H1 (cell line): ENCODE measurements at regions not wholly inside any gene's neighbourhood (a gene's known extent, or its start where the extent isn't known, plus 50 kb on each side); places are given as distances from the start of the nearest gene placed in this dataset.

Experiments used
- CTCF ChIA-PET: fragments of 300-600 bp; sonication (Branson Sonifier 250); formaldehyde crosslinking; loops from one replicate; lab custom pipeline; 2021; ENCODE audit not compliant: partially characterized antibody; lab: Charles Lee
- POLR2A ChIA-PET: fragments of 300-600 bp; sonication (Branson Sonifier 250); formaldehyde crosslinking; loops from one replicate; lab custom pipeline; 2021; ENCODE audit warnings: inconsistent platforms; ENCODE audit not compliant: partially characterized antibody; lab: Charles Lee
- DNase-seq, 2 experiments: peaks; one replicate each; pipeline versions ENCODE4 v3.0.0 to v3.0.0-alpha.2; 2010 to 2022; ENCODE audit warnings: low spot score in 2 of 2, low read depth in 1 of 2, mixed read lengths in 1 of 2
- FAIRE-seq: peaks from 2 replicates; lab custom pipeline; 2011; peaks lifted over from hg19 to GRCh38; lab: Jason Lieb, UNC
- H2AFZ ChIP-seq: 2 replicates; pipeline ENCODE4 v1.8.1; 2012; ENCODE audit warnings: low read length, inconsistent platforms
- H2AK5ac ChIP-seq: 2 replicates; pipeline ENCODE4 v1.6.1; 2013; ENCODE audit warnings: low read depth, low read length
- H2BK120ac ChIP-seq: replicated peaks from 2 replicates; pipeline ENCODE3; 2013; ENCODE audit warnings: low read depth, low read length, inconsistent platforms
- H2BK12ac ChIP-seq: 2 replicates; pipeline ENCODE4 v1.6.1; 2013; ENCODE audit warnings: low read depth, low read length
- H2BK15ac ChIP-seq: 2 replicates; pipeline ENCODE4 v1.6.1; 2013; ENCODE audit warnings: low read length
- H2BK20ac ChIP-seq: 2 replicates; pipeline ENCODE4 v1.6.1; 2013; ENCODE audit warnings: low read length
- H2BK5ac ChIP-seq: 2 replicates; pipeline ENCODE4 v1.6.1; 2013; ENCODE audit warnings: low read depth, low read length
- H3K14ac ChIP-seq: 2 replicates; pipeline ENCODE4 v1.6.1; 2013; ENCODE audit warnings: inconsistent platforms; ENCODE audit not compliant: insufficient read length
- H3K18ac ChIP-seq: 2 replicates; pipeline ENCODE4 v1.6.1; 2013; ENCODE audit warnings: low read length; ENCODE audit errors: extremely low read depth
- H3K23ac ChIP-seq: 2 replicates; pipeline ENCODE4 v1.6.1; 2013; ENCODE audit warnings: inconsistent platforms; ENCODE audit not compliant: insufficient read length
- H3K23me2 ChIP-seq: 2 replicates; pipeline ENCODE4 v1.6.1; 2013; ENCODE audit warnings: low read depth, low read length
- H3K27ac ChIP-seq: 2 replicates; pipeline ENCODE4 v1.6.1; 2011; ENCODE audit warnings: low read depth, low read length, inconsistent platforms
- H3K27me3 ChIP-seq, 4 experiments: replicated peaks in 1 of 4; 1 replicate in 1 of 4; 2 replicates in 3 of 4; pipeline versions ENCODE4 v1.6.1 to v1.8.1; 2011 to 2013; ENCODE audit warnings: low read length in 3 of 4, mild to moderate bottlenecking in 3 of 4, inconsistent platforms in 2 of 4, mixed read lengths in 2 of 4, moderate library complexity in 1 of 4; ENCODE audit not compliant: control insufficient read depth in 3 of 4, insufficient read depth in 3 of 4; ENCODE audit errors: extremely low read depth in 1 of 4
- H3K36me3 ChIP-seq, 4 experiments: 2 replicates each; pipeline versions ENCODE4 v1.6.1 to v1.8.1; 2011 to 2013; ENCODE audit warnings: mild to moderate bottlenecking in 4 of 4, low read length in 3 of 4, moderate library complexity in 2 of 4, control low read depth in 1 of 4, inconsistent platforms in 1 of 4; ENCODE audit not compliant: insufficient read depth in 4 of 4, control insufficient read depth in 2 of 4
- H3K4ac ChIP-seq: replicated peaks from 2 replicates; pipeline ENCODE3; 2013; ENCODE audit warnings: low read length, low read depth, mixed read lengths, inconsistent platforms; ENCODE audit not compliant: insufficient read length
- H3K4me1 ChIP-seq, 4 experiments: replicated peaks in 1 of 4; 1 replicate in 1 of 4; 2 replicates in 3 of 4; pipeline versions ENCODE4 v1.6.1 to v1.8.1; 2011 to 2013; ENCODE audit warnings: low read length in 3 of 4, inconsistent platforms in 2 of 4, mixed read lengths in 1 of 4; ENCODE audit not compliant: insufficient read depth in 4 of 4, control insufficient read depth in 3 of 4
- H3K4me2 ChIP-seq, 2 experiments: 2 replicates each; pipeline versions ENCODE4 v1.6.1 to v1.8.1; 2011 to 2013; ENCODE audit warnings: low read depth in 2 of 2, low read length in 2 of 2, control low read depth in 1 of 2, inconsistent platforms in 1 of 2, mild to moderate bottlenecking in 1 of 2; ENCODE audit not compliant: insufficient read depth in 1 of 2
- H3K4me3 ChIP-seq, 4 experiments: fragments of 200-600, 300-600 bp in 1 of 4; sonication (generic), shearing (Covaris generic), sonication (Bioruptor Twin) in 1 of 4; 2 replicates each; pipeline versions ENCODE4 v1.5.1 to v1.8.1; 2011 to 2016; ENCODE audit warnings: low read length in 4 of 4, low read depth in 3 of 4, control low read depth in 2 of 4, inconsistent platforms in 2 of 4, mild to moderate bottlenecking in 2 of 4, mixed read lengths in 1 of 4, moderate library complexity in 1 of 4; ENCODE audit not compliant: insufficient read depth in 2 of 4; ENCODE audit errors: extremely low read depth in 1 of 4
- H3K56ac ChIP-seq: replicated peaks from 2 replicates; pipeline ENCODE3; 2013; ENCODE audit warnings: low read depth, mild to moderate bottlenecking, mixed read lengths, low read length, inconsistent platforms; ENCODE audit not compliant: insufficient read length
- H3K79me1 ChIP-seq: 2 replicates; pipeline ENCODE4 v1.6.1; 2013; ENCODE audit warnings: low read depth, low read length, control low read depth
- H3K79me2 ChIP-seq, 2 experiments: 2 replicates each; pipeline versions ENCODE4 v1.6.1 to v1.8.1; 2012 to 2013; ENCODE audit warnings: low read length in 2 of 2, mild to moderate bottlenecking in 2 of 2, inconsistent platforms in 1 of 2; ENCODE audit not compliant: insufficient read depth in 2 of 2, control insufficient read depth in 1 of 2
- H3K9ac ChIP-seq, 4 experiments: replicated peaks in 1 of 4; 1 replicate in 1 of 4; 2 replicates in 3 of 4; pipeline versions ENCODE4 v1.6.1 to v1.8.1; 2011 to 2013; ENCODE audit warnings: low read depth in 3 of 4, low read length in 3 of 4, control low read depth in 2 of 4, mild to moderate bottlenecking in 2 of 4, moderate library complexity in 2 of 4, inconsistent platforms in 1 of 4; ENCODE audit errors: extremely low read depth in 1 of 4
- H3K9me3 ChIP-seq, 2 experiments: 2 replicates each; pipeline versions ENCODE4 v1.6.1 to v1.8.1; 2012 to 2013; ENCODE audit warnings: mild to moderate bottlenecking in 2 of 2, moderate library complexity in 2 of 2, control low read depth in 1 of 2, inconsistent platforms in 1 of 2, low read depth in 1 of 2, low read length in 1 of 2, mixed read lengths in 1 of 2; ENCODE audit not compliant: insufficient read depth in 2 of 2
- H4K20me1 ChIP-seq, 2 experiments: replicated peaks in 1 of 2; 2 replicates each; pipeline versions ENCODE3 to v1.8.1; 2011 to 2013; ENCODE audit warnings: inconsistent platforms in 2 of 2, low read length in 2 of 2, mild to moderate bottlenecking in 1 of 2; ENCODE audit not compliant: insufficient read depth in 2 of 2, control insufficient read depth in 1 of 2
- H4K5ac ChIP-seq: 2 replicates; pipeline ENCODE4 v1.6.1; 2013; ENCODE audit warnings: low read length, low read depth, mixed read lengths, inconsistent platforms; ENCODE audit not compliant: insufficient read length
- H4K8ac ChIP-seq: 2 replicates; pipeline ENCODE4 v1.8.0; 2013; ENCODE audit warnings: mild to moderate bottlenecking, moderate library complexity, low read length, inconsistent platforms; ENCODE audit not compliant: insufficient read depth; ENCODE audit errors: extremely low read depth
- H4K91ac ChIP-seq: replicated peaks from 2 replicates; pipeline ENCODE3; 2013; ENCODE audit warnings: low read length, mixed read lengths, inconsistent platforms; ENCODE audit not compliant: insufficient read length
- ASH2L ChIP-seq: fragments of 200-600, 300-600 bp; sonication (generic); IDR thresholded peaks from one replicate; pipeline ENCODE4 v1.7.1; 2017; ENCODE audit warnings: low read length
- EP300 ChIP-seq, 2 experiments: IDR thresholded peaks; 1 replicate in 1 of 2; 2 replicates in 1 of 2; pipeline ENCODE4 v1.6.1; 2011 to 2012; ENCODE audit warnings: low read depth in 2 of 2, low read length in 2 of 2, mild to moderate bottlenecking in 2 of 2, borderline replicate concordance in 1 of 2, inconsistent platforms in 1 of 2, moderate library complexity in 1 of 2
- KDM4A ChIP-seq: IDR thresholded peaks from one replicate; pipeline ENCODE4 v1.7.1; 2012; ENCODE audit warnings: low read depth, mild to moderate bottlenecking, moderate library complexity, low read length, inconsistent platforms; ENCODE audit not compliant: severe bottlenecking
- POLR2AphosphoS5 ChIP-seq: IDR thresholded peaks from 2 replicates; pipeline ENCODE4 v1.6.1; 2011; ENCODE audit warnings: low read depth, low read length
- RAD21 ChIP-seq, 2 experiments: IDR thresholded peaks in 1 of 2; conservative IDR thresholded peaks in 1 of 2; 2 replicates each; pipeline ENCODE4 v1.6.1; 2011; ENCODE audit warnings: low read depth in 2 of 2, low read length in 2 of 2, improper control_type of control experiment in 1 of 2, inconsistent platforms in 1 of 2, mild to moderate bottlenecking in 1 of 2, moderate library complexity in 1 of 2
- RXRA ChIP-seq: IDR thresholded peaks from 2 replicates; pipeline ENCODE4 v1.6.1; 2011; ENCODE audit warnings: low read depth, mild to moderate bottlenecking, low read length, moderate library complexity; ENCODE audit not compliant: insufficient read depth
- SIN3A ChIP-seq, 2 experiments: IDR thresholded peaks in 1 of 2; conservative IDR thresholded peaks in 1 of 2; 2 replicates each; pipeline ENCODE4 v1.6.1; 2011 to 2012; ENCODE audit warnings: low read length in 2 of 2, improper control_type of control experiment in 1 of 2, low read depth in 1 of 2, mild to moderate bottlenecking in 1 of 2
- SP1 ChIP-seq: IDR thresholded peaks from 2 replicates; pipeline ENCODE4 v1.6.1; 2011; ENCODE audit warnings: low read depth, low read length
- TBP ChIP-seq: IDR thresholded peaks from 2 replicates; pipeline ENCODE4 v1.6.1; 2011; ENCODE audit warnings: low read depth, low read length, improper control_type of control experiment
- YY1 ChIP-seq: IDR thresholded peaks from 2 replicates; pipeline ENCODE4 v1.6.1; 2011; ENCODE audit warnings: low read depth, mild to moderate bottlenecking, low read length
- WGBS, 2 experiments: shearing (Covaris generic) in 1 of 2; methylation state at CpG; one replicate each; pipeline versions ENCODE4 v1.1.6 to v1.1.7; 2013 to 2015; ENCODE audit warnings: low lambda C conversion rate in 2 of 2, mixed read lengths in 2 of 2, inconsistent platforms in 1 of 2, low coverage in 1 of 2, missing lambda C conversion rate in 1 of 2; ENCODE audit not compliant: insufficient replicate concordance in 2 of 2, insufficient coverage in 1 of 2, insufficient read length in 1 of 2; ENCODE audit errors: extremely low coverage in 1 of 2, missing lambda C conversion rate in 1 of 2; 5-methylcytosine and 5-hydroxymethylcytosine counted together

- H3K4me3 ChIP-seq, result peak overlapping the region in 2 of 4 experiments; percentile 11 to 40; a peak in 4 of 8 replicates
- POLR2A ChIA-PET, result interaction anchor here (1.0 kb wide), 2 partner anchors 120 to 268 kb away, joined by 3 to 4 read pairs; no protein-coding TSS in a partner anchor
- WGBS, 2 experiments, result 37% methylated on average over 12 of the region's 12 CpGs; no CpG with 5 or more reads in 1 of the 2 experiments
- 0 out of 4 replicates have a peak, but pooled peaks of 1 of the 2 experiments have one; percentile 57 for TF ChIP-seq SIN3A (conservative IDR thresholded peaks at IDR 0.05 in 1 of 2, IDR thresholded peaks at IDR 0.05 in 1 of 2; ENCODE audit: low read depth in 1 of 2, low read length in 2 of 2)
- no peak; a peak in 1 of 3 replicates for TF ChIP-seq EP300 (IDR thresholded peaks at IDR 0.05; ENCODE audit: borderline replicate concordance in 1 of 2, low read depth in 2 of 2, low read length in 2 of 2)
- 0 out of 2 replicates have a peak, but pooled peaks have one; percentile 9 for TF ChIP-seq SP1
- peak; percentile 89 to 94 for TF ChIP-seq RAD21 (IDR thresholded peaks at IDR 0.05 in 1 of 2, conservative IDR thresholded peaks at IDR 0.05 in 1 of 2; ENCODE audit: low read depth in 2 of 2, low read length in 2 of 2)
- TF ChIP-seq TBP, result no peak
- no peak for TF ChIP-seq ASH2L
- no peak for TF ChIP-seq YY1
- no peak for TF ChIP-seq RXRA
- TF ChIP-seq KDM4A, result peak; percentile 35
- no peak for TF ChIP-seq POLR2AphosphoS5
These were observed 58.2 kb upstream of the BEGAIN start for GRCh38 chr14:100645196-100645981.

More at GRCh38 chr14:100645196-100645981, 58.2 kb upstream of the BEGAIN start:
- H2BK5ac ChIP-seq, result no peak overlapping the region
- no peaks in the 10 kb centered on the region; a peak in 1 of 7 replicates for H3K27me3 ChIP-seq
- no peaks in the 10 kb centered on the region for H3K23me2 ChIP-seq
- H2BK20ac ChIP-seq, result peak overlapping the region; percentile 49; the same call in 1 of the 2 replicates
- no peak overlapping the region for H3K9ac ChIP-seq
- peak overlapping the region; percentile 54 for H4K91ac ChIP-seq
- H3K9me3 ChIP-seq, result no peaks in the 10 kb centered on the region
- peak overlapping the region; percentile 71 for H2BK120ac ChIP-seq
- no peak overlapping the region for H2AK5ac ChIP-seq
- no peak overlapping the region; the same call in 1 of the 2 replicates for H2BK12ac ChIP-seq
- peak overlapping the region; percentile 95 for H2AFZ ChIP-seq
- no peak overlapping the region for H3K27ac ChIP-seq
- CTCF ChIA-PET, result interaction anchor here (0.5 to 7.1 kb wide), 77 partner anchors 8 to 1103 kb away, joined by 3 to 91 read pairs (median 5); no protein-coding TSS in a partner anchor
- H3K36me3 ChIP-seq, result no peaks in the 10 kb centered on the region
- no peak overlapping the region for H3K23ac ChIP-seq
- H3K4me2 ChIP-seq, result peak overlapping the region in 1 of 2 experiments; percentile 69; a peak in 3 of 4 replicates
- H3K4me1 ChIP-seq, result peaks cover 0 to 7% (median 6%) of the 10 kb centered on the region in 4 experiments; a peak in 5 of 7 replicates
- no peak overlapping the region for H3K56ac ChIP-seq
- no peaks in the 10 kb centered on the region for H3K79me2 ChIP-seq
- peak overlapping the region; percentile 72 for H3K18ac ChIP-seq
- peak; percentile 50 for FAIRE-seq
- H4K20me1 ChIP-seq, result no peaks in the 10 kb centered on the region
- no peaks in the 10 kb centered on the region for H3K79me1 ChIP-seq
- H3K14ac ChIP-seq, result no peak overlapping the region
- H4K5ac ChIP-seq, result peak overlapping the region; percentile 32
- no peak overlapping the region for H3K4ac ChIP-seq
- no peak overlapping the region; the same call in 1 of the 2 replicates for H2BK15ac ChIP-seq
- H4K8ac ChIP-seq, result no peak overlapping the region; the same call in 1 of the 2 replicates
- DNase-seq, result peak; percentile 54 to 97
